RPMI7951 (cell line): ENCODE measurements at regions not wholly inside any gene's neighbourhood (a gene's known extent, or its start where the extent isn't known, plus 50 kb on each side); places are given as distances from the start of the nearest gene placed in this dataset.

Experiments used
- DNase-seq: peaks from one replicate; pipeline ENCODE4 v3.0.0-alpha.2; 2012; ENCODE audit warnings: low read depth

GRCh38 chrX:15983034-15983433 is 128.4 kb upstream of the AP1S2 start:
- no peak for DNase-seq

GRCh38 chrX:15977644-15978043 is 123.0 kb upstream of the AP1S2 start:
- no peak for DNase-seq

- DNase-seq: no peak
Observed at GRCh38 chrX:15976396-15976795, 121.8 kb upstream of the AP1S2 start.

- no peak for DNase-seq
Observed at GRCh38 chrX:15973946-15974345, 119.3 kb upstream of the AP1S2 start.

GRCh38 chrX:15973299-15973698 is 118.7 kb upstream of the AP1S2 start:
- peak; percentile 69 for DNase-seq

GRCh38 chrX:15971696-15972095 is 117.1 kb upstream of the AP1S2 start:
- DNase-seq: no peak

- no peak for DNase-seq
Observed at GRCh38 chrX:15963858-15964257, 109.2 kb upstream of the AP1S2 start.

- DNase-seq: no peak
Observed at GRCh38 chrX:15960237-15960636, 105.6 kb upstream of the AP1S2 start.

GRCh38 chrX:15956681-15957080 is 102.1 kb upstream of the AP1S2 start:
- peak; percentile 35 for DNase-seq

- DNase-seq: no peak
Observed at GRCh38 chrX:15953801-15954200, 99.2 kb upstream of the AP1S2 start.

- no peak for DNase-seq
Observed at GRCh38 chrX:15952212-15952611, 97.6 kb upstream of the AP1S2 start.

GRCh38 chrX:15948318-15948660 is 93.7 kb upstream of the AP1S2 start:
- DNase-seq: peak; percentile 27

GRCh38 chrX:15947648-15948317 is 93.2 kb upstream of the AP1S2 start:
- peak; percentile 80 for DNase-seq

- DNase-seq: peak; percentile 96
Observed at GRCh38 chrX:15946783-15947580, 92.4 kb upstream of the AP1S2 start.

GRCh38 chrX:15943391-15943790 is 88.8 kb upstream of the AP1S2 start:
- no peak for DNase-seq

GRCh38 chrX:15942307-15942706 is 87.7 kb upstream of the AP1S2 start:
- DNase-seq: no peak

GRCh38 chrX:15939737-15940136 is 85.1 kb upstream of the AP1S2 start:
- DNase-seq: no peak

GRCh38 chrX:15938072-15938471 is 83.5 kb upstream of the AP1S2 start:
- DNase-seq: no peak

- no peak for DNase-seq
Observed at GRCh38 chrX:15931362-15931761, 76.7 kb upstream of the AP1S2 start.

- DNase-seq: peak; percentile 53
Observed at GRCh38 chrX:15930585-15930984, 76.0 kb upstream of the AP1S2 start.

- DNase-seq: no peak
Observed at GRCh38 chrX:15929194-15929593, 74.6 kb upstream of the AP1S2 start.

- no peak for DNase-seq
Observed at GRCh38 chrX:15926622-15927021, 72.0 kb upstream of the AP1S2 start.

- DNase-seq: no peak
Observed at GRCh38 chrX:15918003-15918402, 63.4 kb upstream of the AP1S2 start.

- no peak for DNase-seq
Observed at GRCh38 chrX:15916704-15917084, 62.1 kb upstream of the AP1S2 start.
